Activated CD4-positive, alpha-beta T cell treated with anti-CD3 and anti-CD28 coated beads for 4 hours (primary cell): ENCODE measurements at regions not wholly inside any gene's neighbourhood (a gene's known extent, or its start where the extent isn't known, plus 50 kb on each side); places are given as distances from the start of the nearest gene placed in this dataset.

Experiments used
- DNase-seq, 2 donors: peaks; one replicate each; pipeline ENCODE4 v3.0.0-alpha.2; 2020

DNA sequence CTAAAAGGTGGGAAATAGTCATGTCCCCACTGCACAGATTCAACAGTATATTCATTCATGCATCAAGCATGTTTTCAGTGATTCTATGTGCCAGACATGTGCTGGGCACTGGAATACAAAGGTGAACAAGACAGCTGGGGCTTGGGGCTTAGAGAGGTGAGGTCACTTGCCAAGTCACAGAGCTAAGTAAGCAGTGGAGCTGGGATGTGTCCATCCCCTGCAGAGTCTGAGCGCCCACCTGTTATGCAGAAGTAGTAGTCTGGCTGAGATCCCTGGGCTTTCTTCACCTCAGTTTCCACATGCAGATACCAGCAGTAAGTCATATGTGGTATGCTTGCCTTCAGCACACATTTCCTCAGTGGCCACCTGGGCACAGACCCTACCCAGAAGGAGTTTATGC lies 263.8 kb downstream of the DHX35 start:
- no peak for DNase-seq

DNA sequence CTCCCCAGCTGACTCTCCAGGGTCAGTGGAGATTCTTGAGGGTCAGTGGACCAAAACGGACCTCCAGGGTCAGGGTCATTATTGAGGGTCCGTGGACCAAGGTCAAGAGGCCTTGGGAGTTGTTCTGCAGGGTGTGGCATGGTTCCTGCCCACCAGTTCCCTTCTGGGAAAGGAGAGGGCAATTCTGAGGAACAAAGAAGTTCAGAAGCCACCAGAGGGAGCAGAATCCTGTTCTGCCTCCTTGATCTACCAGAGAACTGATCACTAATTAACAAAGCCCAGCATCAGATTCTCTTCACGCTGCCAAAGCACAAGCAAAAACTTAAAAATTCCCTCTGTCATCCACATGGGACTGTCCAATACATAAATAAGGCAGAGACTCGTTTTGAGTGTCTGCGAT lies 263.4 kb downstream of the DHX35 start:
- DNase-seq = no peak

GRCh38 chr20:39222101-39222500 lies 260.0 kb downstream of the DHX35 start:
- DNase-seq = no peak

DNA sequence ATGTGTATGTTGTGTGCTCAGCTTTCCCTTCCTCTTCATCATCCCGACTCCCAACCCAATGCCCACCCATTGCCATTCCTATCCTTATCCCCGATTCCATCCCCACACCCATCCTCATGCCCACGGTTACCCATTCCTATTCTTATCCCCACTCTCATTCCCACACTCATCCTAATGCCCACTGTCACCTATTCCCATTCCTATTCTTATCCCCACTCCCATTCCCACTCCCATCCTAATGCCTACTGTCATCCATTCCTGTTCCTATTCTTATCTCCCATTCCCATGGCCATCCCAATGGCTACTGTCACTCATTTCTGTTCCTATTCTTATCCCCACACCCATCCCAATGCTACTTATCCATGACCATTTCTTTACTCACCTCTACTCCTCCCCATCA lies 254.1 kb downstream of the DHX35 start:
- no peak for DNase-seq

GRCh38 chr20:39214828-39215227 lies 252.7 kb downstream of the DHX35 start:
- no peak for DNase-seq

DNA sequence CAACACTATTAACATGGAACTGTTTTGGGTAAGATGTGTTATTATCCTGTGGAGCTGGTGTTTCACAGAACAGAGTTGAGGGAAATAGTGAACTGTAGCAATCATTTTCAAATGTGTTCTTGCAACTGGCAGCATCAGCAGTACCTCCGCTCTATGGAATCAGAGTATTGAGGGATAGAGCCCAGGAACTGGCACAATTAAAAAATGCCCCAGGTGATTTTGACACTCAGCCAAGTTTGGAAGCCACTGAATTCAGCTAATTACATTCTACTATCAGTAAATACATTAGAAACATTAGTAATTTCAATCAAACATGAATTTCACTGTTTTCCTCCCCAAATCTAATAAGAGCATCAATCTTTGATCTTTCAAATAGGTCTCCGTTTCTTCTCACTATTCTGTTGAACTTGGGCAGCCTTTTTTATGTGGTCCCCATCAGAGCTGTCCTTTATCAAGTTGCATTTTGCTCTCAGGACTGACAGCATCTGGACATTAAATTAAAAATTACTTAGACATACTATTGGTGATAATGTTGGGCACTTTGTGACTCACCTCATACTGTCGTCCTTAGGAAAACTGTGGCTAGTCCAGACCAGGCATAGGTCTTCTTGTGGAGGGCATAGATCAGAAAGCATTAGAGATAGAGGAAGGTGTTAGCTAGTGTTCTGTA lies 251.5 kb downstream of the DHX35 start:
- no peak for DNase-seq

- DNase-seq = no peak
Measured at GRCh38 chr20:39211060-39211748, 249.1 kb downstream of the DHX35 start.

- DNase-seq = no peak
Measured at GRCh38 chr20:39210341-39211036, 248.3 kb downstream of the DHX35 start.

DNA sequence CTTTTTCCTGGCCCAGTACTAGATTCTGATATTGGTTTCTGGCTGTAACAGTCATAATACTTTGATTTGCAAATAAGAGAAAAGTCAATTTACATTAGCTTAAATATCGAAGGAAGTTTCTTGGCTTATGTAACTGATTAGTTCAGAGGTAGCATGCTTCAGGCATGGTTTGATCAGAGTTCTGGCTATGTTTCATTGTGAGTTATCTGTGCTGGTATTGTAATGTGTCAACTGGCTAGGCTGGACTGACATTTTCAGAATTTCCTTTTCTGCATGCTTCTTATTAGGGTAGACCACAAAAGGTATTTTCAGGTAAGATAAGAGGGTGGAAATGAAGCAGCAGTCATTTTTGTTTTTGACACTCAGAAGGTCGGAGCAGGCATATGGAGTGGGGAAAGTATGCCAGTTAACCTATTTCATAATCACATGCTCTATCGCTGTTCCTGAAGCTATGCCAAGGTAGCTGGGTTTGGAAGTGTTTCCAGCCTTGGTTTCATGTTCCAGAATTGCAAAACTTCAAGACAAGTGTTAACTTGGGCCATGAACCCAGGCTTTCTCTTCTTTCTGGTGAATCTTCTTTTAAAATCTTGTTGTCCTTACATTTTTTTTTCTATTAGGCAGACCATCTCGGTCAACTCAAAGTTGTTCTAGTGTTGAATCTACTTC lies 244.9 kb downstream of the DHX35 start:
- no peak for DNase-seq

GRCh38 chr20:39195582-39196021 lies 233.5 kb downstream of the DHX35 start:
- no peak for DNase-seq

DNA sequence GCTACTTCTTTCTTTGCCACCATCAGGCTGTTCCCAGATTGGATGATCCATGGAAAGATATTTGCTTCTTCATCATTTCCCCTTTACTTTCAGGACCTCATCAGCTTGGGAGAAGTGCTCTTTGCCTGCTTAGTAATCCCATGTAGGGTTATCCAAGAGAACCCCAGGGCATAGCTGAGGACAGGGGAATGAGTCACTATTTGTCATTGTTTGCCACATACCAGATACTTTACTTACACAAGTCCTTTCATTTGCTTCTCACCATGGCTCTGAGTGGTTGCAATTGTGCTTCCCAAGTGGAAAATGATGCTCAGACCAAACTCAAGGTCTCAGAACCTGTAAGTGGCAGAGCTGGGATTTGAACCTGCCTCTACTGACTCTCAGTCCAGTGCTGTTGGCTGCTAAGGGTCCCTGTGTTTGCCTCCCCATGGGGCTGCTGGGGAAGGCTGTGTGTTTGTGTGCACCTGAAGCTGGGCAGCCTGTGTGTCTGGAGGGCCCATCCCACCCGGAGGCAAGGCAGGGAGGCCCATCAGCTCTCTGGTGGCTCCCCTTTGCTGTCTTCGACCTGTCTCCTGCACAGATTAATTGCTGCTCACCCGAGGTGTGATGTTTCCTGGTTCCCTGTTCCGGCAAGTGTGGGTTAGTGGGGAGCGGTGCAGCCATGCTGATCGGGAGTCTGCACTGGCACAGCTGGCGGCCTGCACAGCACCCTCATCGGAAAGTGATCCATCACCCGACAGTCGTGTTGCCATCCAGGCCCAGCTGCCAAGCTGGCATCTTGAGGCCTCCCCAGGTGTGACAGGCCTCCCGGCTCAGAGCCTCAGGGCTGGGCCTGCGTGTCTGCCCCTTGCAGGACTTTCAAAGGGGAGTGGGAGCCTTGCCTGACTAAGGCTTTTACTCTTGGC lies 228.8 kb downstream of the DHX35 start:
- no peak for DNase-seq

GRCh38 chr20:39188266-39188765 lies 226.2 kb downstream of the DHX35 start:
- no peak for DNase-seq

DNA sequence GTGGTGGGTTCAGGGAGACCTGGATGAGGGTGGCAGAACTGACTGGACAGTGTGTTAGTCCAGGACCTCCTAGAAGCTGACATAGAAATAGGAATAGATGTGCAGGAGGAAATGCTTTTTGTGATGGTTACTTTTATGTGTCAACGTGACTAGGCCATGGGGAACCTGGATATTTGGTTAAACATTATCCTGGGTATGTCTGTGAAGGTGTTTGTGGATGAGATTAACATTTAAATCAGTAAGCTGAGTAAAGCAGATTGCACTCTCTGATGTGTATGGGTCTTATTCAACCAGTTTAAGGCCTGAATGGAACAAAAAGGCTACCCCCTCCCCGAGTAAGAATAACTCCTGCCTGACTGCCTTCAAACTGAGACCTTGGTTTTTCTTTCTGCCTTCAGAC lies 219.3 kb downstream of the DHX35 start:
- no peak for DNase-seq

GRCh38 chr20:39176457-39176856 lies 214.3 kb downstream of the DHX35 start:
- DNase-seq = no peak

DNA sequence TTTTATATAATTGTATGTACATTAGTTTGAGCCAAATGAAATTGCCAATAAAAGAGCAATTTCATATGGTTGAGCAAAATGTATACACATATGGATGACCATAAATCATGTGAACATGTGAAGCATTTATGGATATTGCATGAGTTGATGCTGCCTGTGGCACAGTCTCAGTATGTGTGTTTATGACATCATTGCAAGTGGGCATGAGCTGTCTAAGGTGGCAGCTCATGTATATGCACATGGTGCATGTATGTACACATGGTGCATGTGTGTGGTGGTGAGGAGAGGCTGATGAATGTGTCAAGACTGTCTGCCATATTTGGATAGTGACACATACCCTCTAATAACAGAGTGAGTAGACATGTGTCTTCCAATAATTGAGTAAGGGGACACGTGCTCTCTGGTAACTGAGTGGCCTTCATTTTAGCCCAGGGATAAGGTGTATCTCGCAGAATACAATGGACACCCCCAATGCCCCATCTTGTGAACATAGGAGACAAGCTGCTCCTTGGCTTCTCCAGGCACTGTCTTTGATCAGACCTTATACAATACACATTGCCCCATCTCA lies 208.8 kb downstream of the DHX35 start:
- no peak for DNase-seq

DNA sequence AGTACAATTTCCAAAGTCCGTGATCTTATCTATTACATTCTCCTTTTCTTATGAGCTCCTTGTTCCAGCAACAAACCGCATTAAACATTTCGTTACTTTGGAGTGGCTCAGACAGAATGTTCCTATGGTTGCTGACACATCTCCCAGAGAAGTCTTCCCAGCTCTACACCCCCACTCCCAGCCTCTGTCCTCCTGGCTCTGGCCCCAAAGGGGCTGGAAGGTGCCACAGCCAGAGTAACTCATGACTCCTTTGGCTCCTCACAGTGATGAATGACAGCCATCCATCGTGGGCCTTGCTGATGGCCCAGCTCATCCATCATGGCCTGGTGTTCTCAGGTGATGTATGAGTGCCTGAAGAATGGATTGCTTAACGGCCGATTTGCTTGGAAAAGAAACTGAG lies 203.0 kb downstream of the DHX35 start:
- no peak for DNase-seq

DNA sequence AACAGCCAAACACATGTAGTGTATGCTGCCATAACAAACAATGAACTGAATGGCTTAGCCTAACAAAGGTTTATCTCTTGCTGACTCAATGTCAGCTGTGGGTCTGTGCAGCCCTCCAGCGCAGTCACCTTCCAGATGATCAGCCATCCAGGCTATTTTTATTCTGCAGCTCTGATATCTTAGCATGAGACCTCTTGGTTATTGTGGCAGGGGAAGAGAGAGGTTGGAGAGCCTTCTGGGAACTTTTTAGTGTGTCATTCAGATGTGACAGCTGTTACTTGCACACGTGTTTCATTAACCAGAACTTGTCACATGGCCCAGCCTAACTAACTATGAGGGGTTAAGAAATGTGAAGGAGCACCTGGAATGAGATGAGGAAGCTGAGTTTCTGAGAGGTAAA lies 202.5 kb downstream of the DHX35 start:
- no peak for DNase-seq

GRCh38 chr20:39163993-39164392 lies 201.8 kb downstream of the DHX35 start:
- DNase-seq = no peak

DNA sequence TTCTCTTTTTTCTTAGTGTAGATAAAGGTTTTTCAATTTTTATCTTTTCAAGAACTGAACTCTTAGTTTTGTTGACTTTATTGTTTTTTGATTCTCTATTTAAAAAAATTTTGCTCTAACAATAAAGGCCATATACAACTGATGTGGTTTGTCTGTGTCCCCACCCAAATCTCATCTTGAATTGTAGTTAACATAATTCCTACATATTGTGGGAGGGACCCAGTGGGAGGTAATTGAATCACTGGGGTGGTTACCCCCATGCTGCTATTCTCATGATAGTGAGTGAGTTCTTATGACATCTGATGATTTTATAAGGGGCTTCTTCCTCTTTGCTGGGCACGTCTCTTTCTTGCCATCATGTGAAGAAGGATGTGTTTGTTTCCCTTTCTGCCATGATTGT lies 199.8 kb downstream of the DHX35 start:
- no peak for DNase-seq

GRCh38 chr20:39155971-39156370 lies 193.8 kb downstream of the DHX35 start:
- DNase-seq = no peak

DNA sequence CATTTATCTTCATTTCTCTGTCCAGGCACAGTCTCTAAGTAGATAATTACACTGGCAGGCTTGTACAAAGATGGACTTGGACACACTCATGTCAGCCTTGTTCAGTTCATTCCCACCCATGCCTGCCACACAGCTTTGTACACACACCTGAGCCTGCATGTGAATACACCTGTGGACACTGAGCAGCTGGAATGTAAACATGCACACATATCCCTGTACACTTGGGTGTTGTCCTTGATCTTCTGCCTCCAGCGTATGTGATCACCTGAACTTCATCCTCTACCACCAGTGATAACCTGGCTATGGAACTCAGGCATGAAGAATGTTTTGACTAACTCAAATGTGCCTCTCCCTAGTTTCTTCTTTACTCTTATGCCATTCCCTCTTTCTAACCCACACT lies 190.6 kb downstream of the DHX35 start:
- no peak for DNase-seq

GRCh38 chr20:39152126-39152525 lies 190.0 kb downstream of the DHX35 start:
- DNase-seq = no peak
